ENCODE measurements at regions not wholly inside any gene's neighbourhood (a gene's known extent, or its start where the extent isn't known, plus 50 kb on each side); places are given as distances from the start of the nearest gene placed in this dataset.

DNA sequence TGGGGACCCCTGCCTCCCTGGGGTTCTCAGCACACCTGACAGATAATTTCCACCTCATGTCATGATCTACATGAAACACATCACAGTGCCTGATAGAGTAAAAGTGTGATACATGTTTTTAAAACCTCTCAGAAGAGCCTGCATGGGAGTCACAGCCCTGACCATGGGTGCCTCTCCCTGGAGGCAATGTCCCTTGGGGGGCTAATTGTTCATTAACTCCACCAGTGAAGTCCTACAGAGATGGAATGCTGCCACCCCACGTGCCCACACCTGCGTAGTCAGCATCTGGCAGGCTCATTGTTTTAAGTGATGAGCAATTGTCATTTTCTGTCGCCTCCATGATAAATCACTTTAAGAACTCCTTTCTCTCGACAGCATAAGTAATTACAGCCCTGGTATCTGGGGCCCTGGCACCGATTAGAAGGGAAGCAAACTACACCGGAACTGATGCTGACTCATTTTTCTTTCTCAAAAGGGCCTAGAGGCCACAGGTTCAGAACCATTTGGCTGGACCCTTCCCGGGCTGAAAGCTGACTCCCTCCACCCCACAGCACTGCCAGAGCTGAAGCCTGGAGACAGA lies 109.6 kb upstream of the GJB5 start:
- no peak overlapping the region for H3K4me3 ChIP-seq (ENCODE audit: low read depth, low read length)
- TF ChIP-seq, protein P1, sequence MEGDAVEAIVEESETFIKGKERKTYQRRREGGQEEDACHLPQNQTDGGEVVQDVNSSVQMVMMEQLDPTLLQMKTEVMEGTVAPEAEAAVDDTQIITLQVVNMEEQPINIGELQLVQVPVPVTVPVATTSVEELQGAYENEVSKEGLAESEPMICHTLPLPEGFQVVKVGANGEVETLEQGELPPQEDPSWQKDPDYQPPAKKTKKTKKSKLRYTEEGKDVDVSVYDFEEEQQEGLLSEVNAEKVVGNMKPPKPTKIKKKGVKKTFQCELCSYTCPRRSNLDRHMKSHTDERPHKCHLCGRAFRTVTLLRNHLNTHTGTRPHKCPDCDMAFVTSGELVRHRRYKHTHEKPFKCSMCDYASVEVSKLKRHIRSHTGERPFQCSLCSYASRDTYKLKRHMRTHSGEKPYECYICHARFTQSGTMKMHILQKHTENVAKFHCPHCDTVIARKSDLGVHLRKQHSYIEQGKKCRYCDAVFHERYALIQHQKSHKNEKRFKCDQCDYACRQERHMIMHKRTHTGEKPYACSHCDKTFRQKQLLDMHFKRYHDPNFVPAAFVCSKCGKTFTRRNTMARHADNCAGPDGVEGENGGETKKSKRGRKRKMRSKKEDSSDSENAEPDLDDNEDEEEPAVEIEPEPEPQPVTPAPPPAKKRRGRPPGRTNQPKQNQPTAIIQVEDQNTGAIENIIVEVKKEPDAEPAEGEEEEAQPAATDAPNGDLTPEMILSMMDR (IDR thresholded peaks at IDR 0.05; ENCODE audit: insufficient read depth, low read length) = no peak
- DNase-seq (ENCODE audit: low read depth) = no peak

DNA sequence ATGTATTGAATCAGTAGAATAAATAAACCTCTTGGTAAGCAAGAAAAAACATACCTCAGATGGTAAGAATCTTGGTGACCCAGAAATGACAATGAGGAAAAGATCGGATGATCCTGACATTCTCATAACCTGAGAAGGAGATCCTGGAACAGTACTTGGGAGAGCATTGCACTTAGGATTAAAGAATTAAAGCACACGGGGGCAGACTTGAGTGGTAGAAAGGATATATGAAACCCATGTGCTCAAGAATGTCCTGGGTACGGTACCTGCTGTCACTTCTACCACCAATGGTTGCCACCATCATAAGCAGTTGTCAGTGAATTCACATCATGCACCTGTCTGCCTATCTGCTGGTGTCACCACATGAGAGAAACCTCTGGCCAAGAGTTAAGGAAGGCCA lies 108.9 kb upstream of the GJB5 start:
- TF ChIP-seq, protein P1 (IDR thresholded peaks at IDR 0.05; ENCODE audit: insufficient read depth, low read length) = no peak
- DNase-seq (ENCODE audit: low read depth) = no peak
- H3K4me3 ChIP-seq (ENCODE audit: low read depth, low read length) = no peak overlapping the region

DNA sequence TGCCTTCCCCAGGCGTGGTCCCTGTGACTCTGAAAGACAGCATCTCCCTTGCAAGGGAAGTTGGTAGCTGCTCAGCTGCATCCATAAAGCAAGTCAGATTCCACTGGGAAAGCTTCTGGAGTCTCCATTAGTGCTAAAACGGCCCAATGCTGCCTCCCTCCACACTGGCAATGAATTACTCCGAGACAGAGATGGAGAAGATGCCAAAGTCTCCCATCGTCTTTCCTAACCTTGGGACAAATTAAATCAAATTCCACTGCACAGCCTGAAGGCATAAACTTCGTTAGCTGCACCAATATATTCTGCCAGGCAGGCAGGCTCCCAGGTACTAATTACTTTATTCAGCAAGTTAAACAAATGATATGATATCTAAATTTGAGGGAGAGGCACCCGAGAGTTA lies 106.3 kb upstream of the GJB5 start:
- H3K4me3 ChIP-seq (ENCODE audit: low read depth, low read length) = no peak overlapping the region
- DNase-seq (ENCODE audit: low read depth) = no peak
- TF ChIP-seq, protein P1 (IDR thresholded peaks at IDR 0.05; ENCODE audit: insufficient read depth, low read length) = no peak

DNA sequence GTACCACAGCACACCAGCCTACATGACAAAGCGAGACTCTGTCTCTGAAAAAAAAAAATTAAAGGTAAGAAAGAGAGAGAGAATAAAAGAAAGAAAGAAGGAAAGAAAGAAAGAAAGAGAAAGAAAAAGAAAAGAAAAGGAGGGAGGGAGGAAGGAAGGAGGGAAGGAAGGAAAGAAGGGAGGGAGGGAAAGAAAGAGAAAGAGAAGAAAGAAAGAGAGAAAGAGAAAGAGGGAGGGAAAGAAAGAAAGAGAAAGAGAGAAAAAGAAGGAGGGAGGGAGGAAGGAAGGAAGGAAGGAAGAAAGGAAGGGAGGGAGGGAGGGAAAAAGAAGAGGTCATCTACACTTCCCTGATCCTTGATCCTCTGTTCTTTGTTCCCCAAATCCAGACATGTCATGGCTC lies 104.8 kb upstream of the GJB5 start:
- TF ChIP-seq, protein P1 (IDR thresholded peaks at IDR 0.05; ENCODE audit: insufficient read depth, low read length) = no peak

DNA sequence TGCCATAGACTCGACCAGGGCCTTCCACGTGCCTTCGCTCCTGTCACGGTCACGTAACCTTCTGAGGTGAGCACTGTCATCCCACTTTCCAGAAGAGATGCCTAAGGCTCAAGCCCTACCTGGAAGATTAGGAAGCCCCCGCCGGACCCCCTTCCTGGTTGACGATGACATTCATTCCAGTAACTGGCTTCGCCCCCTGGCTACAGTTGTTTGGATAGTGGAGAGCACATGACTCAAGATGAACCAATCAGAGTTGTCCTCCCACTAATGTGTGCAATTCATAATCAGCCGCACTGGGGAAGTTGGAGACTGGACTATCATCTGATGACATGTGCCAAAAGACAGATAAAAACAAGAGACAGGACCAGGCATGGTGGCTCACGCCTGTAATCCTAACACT lies 104.0 kb upstream of the GJB5 start:
- no peak for DNase-seq (ENCODE audit: low read depth)
- TF ChIP-seq, protein P1 (IDR thresholded peaks at IDR 0.05; ENCODE audit: insufficient read depth, low read length) = no peak
- H3K4me3 ChIP-seq (ENCODE audit: low read depth, low read length) = no peak overlapping the region

More for the DNA sequence above, 104.8 kb upstream of the GJB5 start:
- H3K4me3 ChIP-seq (ENCODE audit: low read depth, low read length) = no peak overlapping the region
- no peak for DNase-seq (ENCODE audit: low read depth)

DNA sequence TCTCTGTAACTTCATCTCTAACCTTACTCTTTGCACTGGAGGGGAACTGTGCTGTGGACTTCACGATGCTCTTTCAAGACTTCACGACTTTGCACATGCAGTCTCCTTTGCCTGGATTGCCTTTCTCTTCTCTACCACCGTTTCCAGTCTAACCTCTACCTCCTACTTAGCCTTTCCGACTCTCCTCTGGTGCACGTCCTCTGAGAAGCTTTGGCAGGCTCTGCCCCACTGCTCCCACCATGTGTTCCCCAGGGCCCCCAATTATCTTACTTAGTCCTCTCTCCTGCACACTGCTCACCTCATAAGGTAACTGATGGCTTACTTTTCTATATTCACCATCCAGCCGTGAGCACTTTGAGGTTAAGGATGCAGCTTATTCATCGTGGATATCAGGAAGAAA lies 101.7 kb upstream of the GJB5 start:
- no peak for DNase-seq (ENCODE audit: low read depth)
- TF ChIP-seq, protein P1 (IDR thresholded peaks at IDR 0.05; ENCODE audit: insufficient read depth, low read length) = no peak
- no peak overlapping the region for H3K4me3 ChIP-seq (ENCODE audit: low read depth, low read length)
